Hepatocyte (in vitro differentiated cells): ENCODE measurements at regions not wholly inside any gene's neighbourhood (a gene's known extent, or its start where the extent isn't known, plus 50 kb on each side); places are given as distances from the start of the nearest gene placed in this dataset.

Source experiments
- CTCF ChIP-seq: fragments of 200-600 bp; sonication (generic); IDR thresholded peaks from 2 replicates; pipeline ENCODE4 v1.5.1; 2016; ENCODE audit warnings: antibody characterized with exemption, mild to moderate bottlenecking; ENCODE audit not compliant: poor library complexity
- EZH2phosphoT487 ChIP-seq: fragments of 200-600 bp; sonication (generic); IDR thresholded peaks from one replicate; pipeline ENCODE4 v1.6.1; 2018; ENCODE audit warnings: antibody characterized with exemption, mild to moderate bottlenecking, low read depth, moderate library complexity; ENCODE audit not compliant: unreplicated experiment, severe bottlenecking

GRCh38 chr6:21792177-21792576 lies 198.6 kb downstream of the SOX4 start:
- no peak for TF ChIP-seq CTCF
- TF ChIP-seq EZH2phosphoT487, result no peak
